SU-DHL-6 (cell line): ENCODE measurements at regions not wholly inside any gene's neighbourhood (a gene's known extent, or its start where the extent isn't known, plus 50 kb on each side); places are given as distances from the start of the nearest gene placed in this dataset.

Experiments
- EZH2phosphoT487 ChIP-seq: fragments of 200-600 bp; sonication (generic), shearing (Covaris generic); conservative IDR thresholded peaks from 2 replicates; pipeline ENCODE4 v1.6.1; 2018; ENCODE audit warnings: mild to moderate bottlenecking, antibody characterized with exemption, low read length, moderate library complexity, mixed read lengths
- TF ChIP-seq, protein P1 (sequence below): fragments of 200-600 bp; sonication (generic); IDR thresholded peaks from one replicate; pipeline ENCODE4 v1.5.1; 2017; ENCODE audit warnings: antibody characterized with exemption, mild to moderate bottlenecking, low read length, moderate library complexity; ENCODE audit not compliant: insufficient read depth, poor library complexity, severe bottlenecking

GRCh38 chr7:32131091-32131490, 60.9 kb upstream of the PDE1C start:
- TF ChIP-seq, protein P1, sequence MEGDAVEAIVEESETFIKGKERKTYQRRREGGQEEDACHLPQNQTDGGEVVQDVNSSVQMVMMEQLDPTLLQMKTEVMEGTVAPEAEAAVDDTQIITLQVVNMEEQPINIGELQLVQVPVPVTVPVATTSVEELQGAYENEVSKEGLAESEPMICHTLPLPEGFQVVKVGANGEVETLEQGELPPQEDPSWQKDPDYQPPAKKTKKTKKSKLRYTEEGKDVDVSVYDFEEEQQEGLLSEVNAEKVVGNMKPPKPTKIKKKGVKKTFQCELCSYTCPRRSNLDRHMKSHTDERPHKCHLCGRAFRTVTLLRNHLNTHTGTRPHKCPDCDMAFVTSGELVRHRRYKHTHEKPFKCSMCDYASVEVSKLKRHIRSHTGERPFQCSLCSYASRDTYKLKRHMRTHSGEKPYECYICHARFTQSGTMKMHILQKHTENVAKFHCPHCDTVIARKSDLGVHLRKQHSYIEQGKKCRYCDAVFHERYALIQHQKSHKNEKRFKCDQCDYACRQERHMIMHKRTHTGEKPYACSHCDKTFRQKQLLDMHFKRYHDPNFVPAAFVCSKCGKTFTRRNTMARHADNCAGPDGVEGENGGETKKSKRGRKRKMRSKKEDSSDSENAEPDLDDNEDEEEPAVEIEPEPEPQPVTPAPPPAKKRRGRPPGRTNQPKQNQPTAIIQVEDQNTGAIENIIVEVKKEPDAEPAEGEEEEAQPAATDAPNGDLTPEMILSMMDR, result no peak
- TF ChIP-seq EZH2phosphoT487, result no peak
